Ovary (tissue), 3 donors: ENCODE measurements at regions not wholly inside any gene's neighbourhood (a gene's known extent, or its start where the extent isn't known, plus 50 kb on each side); places are given as distances from the start of the nearest gene placed in this dataset.

Source experiments
- EP300 ChIP-seq: sonication (generic); formaldehyde crosslinking; IDR thresholded peaks from one replicate; pipeline ENCODE4 v1.6.1; 2017; ENCODE audit warnings: antibody characterized with exemption
- POLR2A ChIP-seq: fragments of 450-650 bp; IDR thresholded peaks from one replicate; pipeline ENCODE4 v1.6.1; 2017; ENCODE audit warnings: antibody characterized with exemption, mild to moderate bottlenecking, moderate library complexity
- TF ChIP-seq, protein P1 (sequence below), 3 donors: fragments of 450-650 bp in 2 of 3; fragments of 200-600 bp in 1 of 3; IDR thresholded peaks; one replicate each; pipeline versions ENCODE4 v1.5.1 to v1.8.0; 2016 to 2022; ENCODE audit warnings: antibody characterized with exemption in 3 of 3, mild to moderate bottlenecking in 1 of 3
- donor health status: DM: no; HTN: no; CAD: no.

GRCh38 chr6:81093051-81093450 is 659.4 kb downstream of the TENT5A start:
- TF ChIP-seq, protein P1, sequence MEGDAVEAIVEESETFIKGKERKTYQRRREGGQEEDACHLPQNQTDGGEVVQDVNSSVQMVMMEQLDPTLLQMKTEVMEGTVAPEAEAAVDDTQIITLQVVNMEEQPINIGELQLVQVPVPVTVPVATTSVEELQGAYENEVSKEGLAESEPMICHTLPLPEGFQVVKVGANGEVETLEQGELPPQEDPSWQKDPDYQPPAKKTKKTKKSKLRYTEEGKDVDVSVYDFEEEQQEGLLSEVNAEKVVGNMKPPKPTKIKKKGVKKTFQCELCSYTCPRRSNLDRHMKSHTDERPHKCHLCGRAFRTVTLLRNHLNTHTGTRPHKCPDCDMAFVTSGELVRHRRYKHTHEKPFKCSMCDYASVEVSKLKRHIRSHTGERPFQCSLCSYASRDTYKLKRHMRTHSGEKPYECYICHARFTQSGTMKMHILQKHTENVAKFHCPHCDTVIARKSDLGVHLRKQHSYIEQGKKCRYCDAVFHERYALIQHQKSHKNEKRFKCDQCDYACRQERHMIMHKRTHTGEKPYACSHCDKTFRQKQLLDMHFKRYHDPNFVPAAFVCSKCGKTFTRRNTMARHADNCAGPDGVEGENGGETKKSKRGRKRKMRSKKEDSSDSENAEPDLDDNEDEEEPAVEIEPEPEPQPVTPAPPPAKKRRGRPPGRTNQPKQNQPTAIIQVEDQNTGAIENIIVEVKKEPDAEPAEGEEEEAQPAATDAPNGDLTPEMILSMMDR (IDR thresholded peaks at IDR 0.05) = no peak
- TF ChIP-seq POLR2A (no peak), EP300 (no peak)
